GM12892 (cell line): ENCODE measurements at regions not wholly inside any gene's neighbourhood (a gene's known extent, or its start where the extent isn't known, plus 50 kb on each side); places are given as distances from the start of the nearest gene placed in this dataset.
"Not testable (repeated sequence)": the region's sequence is repeated elsewhere in the genome, so short reads cannot be mapped to it uniquely, and the experiment has no call there.

ENCODE experiments used
- DNase-seq: peaks from one replicate; pipeline ENCODE4 v3.0.0; 2011; ENCODE audit not compliant: insufficient read length
- FAIRE-seq: peaks from 2 replicates; lab custom pipeline; 2011; peaks lifted over from hg19 to GRCh38; lab: Jason Lieb, UNC
- POLR2A ChIP-seq: IDR thresholded peaks from 2 replicates; pipeline ENCODE4 v1.6.1; 2011; ENCODE audit warnings: low read depth, low read length, control low read depth
- POLR2AphosphoS5 ChIP-seq: IDR thresholded peaks from 2 replicates; pipeline ENCODE4 v1.6.1; 2011; ENCODE audit warnings: low read depth, low read length, control low read depth
- TAF1 ChIP-seq: IDR thresholded peaks from 2 replicates; pipeline ENCODE4 v1.6.1; 2011; ENCODE audit warnings: low read depth, mild to moderate bottlenecking, control low read depth, low read length, borderline replicate concordance

- FAIRE-seq = no peak
- DNase-seq = no peak
- no peak for TF ChIP-seq POLR2A
Measured at GRCh38 chr1:88610687-88611086, 73.4 kb upstream of the PKN2 start.

- no peak for DNase-seq
- TF ChIP-seq POLR2A = no peak
- TF ChIP-seq POLR2AphosphoS5 = no peak
- TF ChIP-seq TAF1 = no peak
- FAIRE-seq = no peak
Measured at GRCh38 chr1:88612292-88612691, 71.8 kb upstream of the PKN2 start.

GRCh38 chr1:88612773-88613172, 71.3 kb upstream of the PKN2 start:
- DNase-seq = no peak
- FAIRE-seq = no peak
- TF ChIP-seq POLR2AphosphoS5 (no peak), TAF1 (no peak), POLR2A (no peak)

- no peak for TF ChIP-seq TAF1
- TF ChIP-seq POLR2AphosphoS5 = no peak
- TF ChIP-seq POLR2A = no peak
- FAIRE-seq = no peak
- no peak for DNase-seq
Measured at GRCh38 chr1:88618331-88618730, 65.7 kb upstream of the PKN2 start.

GRCh38 chr1:88623101-88623500, 61.0 kb upstream of the PKN2 start:
- not testable (repeated sequence) for FAIRE-seq, DNase-seq
